Hematopoietic multipotent progenitor cell treated with erythropoietin and hydrocortisone succinate and interleukin-3 and kit ligand, for 6 days (in vitro differentiated cells): ENCODE measurements at regions not wholly inside any gene's neighbourhood (a gene's known extent, or its start where the extent isn't known, plus 50 kb on each side); places are given as distances from the start of the nearest gene placed in this dataset.
A peak's percentile ranks its signal among the peaks of the same experiment; 100 is the strongest.
"Not testable (repeated sequence)": the region's sequence is repeated elsewhere in the genome, so short reads cannot be mapped to it uniquely, and the experiment has no call there.

Experiments used
- DNase-seq: peaks from one replicate; pipeline ENCODE4 v3.0.0-alpha.2; 2015

DNA sequence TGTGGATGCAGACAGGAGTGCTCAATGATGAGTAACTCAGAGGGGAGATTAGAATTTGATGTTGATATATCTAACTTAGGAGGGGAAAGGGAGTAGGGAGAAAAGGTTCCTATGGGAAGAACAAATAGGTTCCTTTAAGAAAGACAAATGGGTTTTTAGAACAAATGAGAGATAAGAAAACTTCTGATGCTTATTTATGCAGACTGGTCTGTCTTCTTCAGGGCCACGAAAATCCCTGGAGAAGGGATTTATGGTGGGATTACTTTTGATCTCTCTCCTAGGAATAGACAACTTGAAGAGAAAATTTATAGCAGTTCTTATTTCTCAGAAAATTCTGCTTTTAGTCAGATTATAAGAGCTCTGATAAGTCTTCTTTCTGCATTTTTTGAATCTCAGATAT, 99.0 kb upstream of the DDHD1 start:
- no peak for DNase-seq

DNA sequence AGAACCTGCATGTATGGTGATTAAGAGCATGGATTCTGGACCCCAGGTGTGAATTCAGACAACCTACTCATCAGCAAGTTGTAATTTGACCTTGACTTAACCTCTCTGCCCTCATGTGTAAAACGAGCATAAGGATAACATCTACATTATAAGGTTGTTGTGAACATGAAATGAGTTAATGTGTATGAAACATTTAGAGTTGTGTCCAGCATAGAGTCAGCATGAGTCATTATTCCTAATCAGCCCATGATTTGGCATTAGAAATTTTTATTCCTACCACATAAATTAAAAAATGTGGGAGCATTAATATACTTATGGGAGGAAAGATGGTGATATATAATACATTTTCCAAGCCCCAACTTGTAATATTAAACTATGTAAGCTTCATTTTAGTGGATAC, 95.9 kb upstream of the DDHD1 start:
- DNase-seq, result no peak

- no peak for DNase-seq
Measured at GRCh38 chr14:53247596-53248370, 94.7 kb upstream of the DDHD1 start.

GRCh38 chr14:53242898-53243297, 89.8 kb upstream of the DDHD1 start:
- not testable (repeated sequence) for DNase-seq

- DNase-seq, result peak; percentile 7
Measured at GRCh38 chr14:53237488-53237887, 84.4 kb upstream of the DDHD1 start.

- no peak for DNase-seq
Measured at GRCh38 chr14:53236708-53237107, 83.6 kb upstream of the DDHD1 start.

DNA sequence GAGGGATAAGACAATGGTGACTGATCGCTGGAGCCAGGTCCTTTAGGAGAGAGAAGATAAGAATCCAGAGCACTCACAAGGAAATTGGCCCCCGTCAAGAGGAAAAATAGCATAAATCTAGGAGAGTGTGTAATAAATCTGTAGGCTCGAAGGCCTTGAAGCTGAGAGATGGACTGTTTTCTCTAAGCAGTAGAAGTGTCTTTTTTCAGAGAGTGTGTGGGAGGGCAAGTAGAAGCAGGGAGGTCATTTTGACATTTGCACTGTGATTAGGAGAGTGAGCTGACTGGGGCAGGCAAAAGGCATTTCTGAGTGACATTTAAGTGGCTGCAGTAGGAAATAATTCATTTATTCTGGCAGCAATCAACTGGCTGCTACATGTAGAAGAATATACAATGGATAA, 78.0 kb upstream of the DDHD1 start:
- DNase-seq, result no peak

DNA sequence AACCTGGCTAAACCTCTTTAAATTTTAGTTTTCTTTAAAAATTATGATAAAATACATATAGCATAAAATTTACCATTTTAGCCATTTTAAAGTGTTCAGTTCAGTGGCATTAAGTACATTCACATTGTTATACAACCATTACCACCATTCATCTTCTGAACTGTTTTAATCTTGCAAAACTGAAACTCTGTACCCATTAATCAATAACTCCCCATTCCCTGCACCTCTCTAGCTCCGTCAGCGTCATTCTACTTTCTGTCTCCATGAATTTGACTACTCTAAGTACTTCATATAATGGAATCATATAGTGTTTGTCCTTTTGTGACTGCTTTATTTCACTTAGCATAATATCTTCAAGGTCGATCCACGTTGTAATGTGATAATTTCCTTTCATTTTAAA, 75.8 kb upstream of the DDHD1 start:
- no peak for DNase-seq

- DNase-seq, result no peak
Measured at GRCh38 chr14:53227154-53227718, 74.1 kb upstream of the DDHD1 start.

GRCh38 chr14:53226553-53226952, 73.4 kb upstream of the DDHD1 start:
- DNase-seq, result no peak

DNA sequence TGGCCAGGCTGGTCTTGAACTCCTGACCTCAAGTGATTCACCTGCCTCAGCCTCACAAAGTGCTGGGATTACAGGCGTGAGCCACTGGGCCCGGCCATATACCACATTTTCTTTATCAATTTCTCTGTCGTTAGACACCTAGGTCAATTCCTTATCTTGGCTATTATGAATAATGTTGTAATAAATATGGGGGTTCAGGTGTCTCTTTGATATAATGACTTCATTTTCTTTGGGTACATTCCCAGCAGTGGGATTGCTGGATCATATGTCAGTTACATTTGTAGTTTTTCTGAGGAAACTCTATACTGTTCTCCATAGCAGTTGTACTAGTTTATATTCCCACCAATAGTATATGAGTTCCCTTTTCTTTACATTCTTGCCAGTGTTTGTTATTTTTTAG, 67.8 kb upstream of the DDHD1 start:
- DNase-seq, result no peak

DNA sequence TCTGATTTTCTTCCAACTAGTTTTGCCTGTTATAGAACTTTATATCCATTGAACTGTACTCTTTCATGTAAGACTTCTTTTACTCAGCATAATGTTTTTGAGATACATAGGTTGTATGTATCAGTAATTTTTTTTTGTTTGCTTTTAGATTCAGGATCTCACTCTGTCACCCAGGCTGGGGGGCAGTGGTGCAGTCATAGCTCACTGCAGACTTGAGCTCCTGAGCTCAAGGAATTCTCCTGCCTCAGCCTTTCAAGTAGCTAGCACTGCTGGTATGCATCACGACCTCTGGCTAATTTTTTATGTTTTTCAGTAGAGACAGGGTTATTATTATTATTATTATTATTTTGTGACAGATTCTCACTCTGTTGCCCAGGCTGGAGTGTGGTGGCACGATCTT, 65.0 kb upstream of the DDHD1 start:
- no peak for DNase-seq

DNA sequence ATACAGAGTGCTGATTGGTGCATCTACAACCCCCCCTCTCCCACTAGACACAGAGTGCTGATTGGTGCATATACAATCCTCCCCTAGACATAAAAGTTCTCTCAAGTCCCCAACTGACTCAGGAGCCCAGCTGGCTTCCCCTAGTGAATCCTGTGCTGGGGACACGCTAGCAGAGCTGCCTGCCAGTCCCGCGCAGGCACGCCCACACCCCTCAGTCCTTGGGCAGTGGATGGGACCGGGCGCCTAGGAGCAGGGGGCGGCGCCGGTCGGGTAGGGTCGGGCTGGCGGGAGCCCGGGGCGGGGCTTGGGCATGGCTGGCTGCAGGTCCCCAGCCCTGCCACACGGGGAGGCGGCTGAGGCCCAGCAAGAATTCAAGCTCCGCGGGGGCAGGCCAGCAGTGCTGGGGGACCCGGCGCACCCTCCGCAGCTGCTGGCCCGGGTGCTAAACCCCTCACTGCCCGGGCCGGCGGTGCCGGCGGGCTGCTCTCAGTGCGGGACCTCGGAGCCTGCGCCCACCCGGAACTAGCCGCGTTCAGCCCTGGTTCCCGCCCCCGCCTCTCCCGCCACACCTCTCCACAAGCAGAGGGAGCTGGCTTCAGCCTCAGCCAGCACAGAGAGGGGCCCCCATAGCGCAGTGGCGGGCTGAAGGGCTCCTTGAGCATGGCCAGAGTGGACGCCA, 64.3 kb upstream of the DDHD1 start:
- DNase-seq, result peak; percentile 93

GRCh38 chr14:53216955-53217315, 63.8 kb upstream of the DDHD1 start:
- DNase-seq, result not testable (repeated sequence)

DNA sequence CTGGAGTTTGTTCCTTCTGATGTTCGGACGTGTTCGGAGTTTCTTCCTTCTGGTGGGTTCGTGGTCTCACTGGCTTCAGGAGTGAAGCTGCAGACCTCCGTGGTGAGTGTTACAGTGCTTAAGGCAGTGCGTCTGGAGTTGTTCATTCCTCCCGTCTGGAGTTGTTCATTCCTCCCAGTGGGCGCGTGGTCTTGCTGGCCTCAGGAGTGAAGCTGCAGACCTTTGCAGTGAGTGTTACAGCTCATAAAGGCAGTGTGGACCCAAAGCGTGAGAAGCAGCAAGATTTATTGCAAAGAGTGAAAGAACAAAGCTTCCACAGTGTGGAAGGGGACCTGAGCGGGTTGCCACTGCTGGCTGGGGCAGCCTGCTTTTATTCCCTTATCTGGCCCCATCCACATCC, 63.4 kb upstream of the DDHD1 start:
- not testable (repeated sequence) for DNase-seq

DNA sequence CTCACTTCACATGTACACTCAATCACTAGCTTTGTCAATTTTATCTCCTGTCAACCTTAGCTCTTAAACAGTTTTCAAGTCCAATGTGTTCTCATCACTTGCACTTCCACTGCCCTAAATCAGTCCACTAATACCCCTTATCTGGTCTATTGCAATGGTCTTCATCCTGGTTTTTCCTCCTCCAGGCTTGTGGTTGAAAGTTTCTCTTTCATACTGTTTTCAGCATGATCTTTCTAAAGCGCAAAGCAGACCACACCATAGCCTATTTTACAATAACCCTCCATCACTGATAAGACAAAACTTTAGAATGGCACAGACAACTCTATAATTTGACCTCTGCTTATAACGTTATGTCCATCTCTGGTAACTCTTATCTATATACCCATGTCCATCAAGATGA, 62.0 kb upstream of the DDHD1 start:
- DNase-seq, result no peak

- no peak for DNase-seq
Measured at GRCh38 chr14:53214384-53214783, 61.3 kb upstream of the DDHD1 start.

DNA sequence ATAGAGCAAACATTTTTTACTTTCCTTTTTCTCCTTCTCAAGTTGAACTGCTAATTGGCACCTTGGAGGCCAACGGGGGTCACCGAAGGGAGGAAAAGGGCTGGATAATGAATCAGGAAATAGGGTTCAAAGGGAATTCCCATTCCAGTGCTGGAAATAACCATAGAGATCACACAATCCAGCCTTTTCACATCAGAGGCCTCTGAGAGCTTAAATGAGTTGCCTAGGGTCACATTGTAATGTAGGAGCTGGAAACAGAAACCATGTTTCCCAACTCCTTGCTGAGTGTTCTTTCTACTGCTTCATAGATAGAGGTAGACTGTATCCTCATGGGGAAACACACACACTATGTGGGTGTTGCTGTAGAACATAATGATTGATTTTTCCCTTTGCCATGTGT, 60.6 kb upstream of the DDHD1 start:
- DNase-seq, result no peak

- DNase-seq, result peak; percentile 33
Measured at GRCh38 chr14:53209370-53209769, 56.2 kb upstream of the DDHD1 start.
